Fibroblast of skin of left biceps (primary cell): ENCODE measurements at regions not wholly inside any gene's neighbourhood (a gene's known extent, or its start where the extent isn't known, plus 50 kb on each side); places are given as distances from the start of the nearest gene placed in this dataset.

ENCODE experiments used
- DNase-seq, 2 experiments: peaks; one replicate each; pipeline ENCODE4 v3.0.0-alpha.2; 2013; ENCODE audit warnings: low read depth in 2 of 2

DNA sequence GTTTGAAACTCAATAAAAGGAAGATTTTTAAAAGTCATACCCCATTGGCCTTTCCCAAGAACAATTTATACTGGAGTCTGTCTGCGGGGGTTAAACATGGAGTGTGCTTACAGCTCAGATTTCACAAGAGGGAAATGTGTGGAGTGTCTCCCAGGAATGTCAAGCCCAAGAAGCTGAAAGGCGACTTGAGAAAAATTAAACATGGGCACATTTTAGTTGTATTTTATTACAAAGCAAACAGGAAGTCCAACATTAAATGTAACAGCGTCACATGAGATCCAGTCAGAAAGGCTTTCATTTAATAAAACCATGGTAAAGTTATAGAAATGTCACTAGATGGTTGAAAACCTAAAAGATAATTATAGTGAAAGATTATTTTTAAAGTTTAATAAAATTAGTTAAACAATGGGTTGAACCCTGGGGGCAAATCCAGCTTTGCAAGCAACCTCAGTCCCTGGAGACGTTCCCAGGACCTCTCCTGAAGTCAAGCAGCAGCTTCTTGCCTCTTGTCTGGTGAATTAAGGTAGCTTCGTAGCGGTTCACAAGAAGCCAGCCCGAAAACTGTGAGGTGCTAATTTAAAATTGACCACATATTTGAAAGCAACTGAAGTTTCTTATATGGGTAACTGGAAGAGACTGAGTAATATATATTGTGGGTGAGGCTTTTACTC, 168.4 kb upstream of the EDNRA start:
- no peak for DNase-seq

GRCh38 chr4:147313108-147313507, 167.8 kb upstream of the EDNRA start:
- DNase-seq: no peak

GRCh38 chr4:147318586-147318985, 162.3 kb upstream of the EDNRA start:
- no peak for DNase-seq

DNA sequence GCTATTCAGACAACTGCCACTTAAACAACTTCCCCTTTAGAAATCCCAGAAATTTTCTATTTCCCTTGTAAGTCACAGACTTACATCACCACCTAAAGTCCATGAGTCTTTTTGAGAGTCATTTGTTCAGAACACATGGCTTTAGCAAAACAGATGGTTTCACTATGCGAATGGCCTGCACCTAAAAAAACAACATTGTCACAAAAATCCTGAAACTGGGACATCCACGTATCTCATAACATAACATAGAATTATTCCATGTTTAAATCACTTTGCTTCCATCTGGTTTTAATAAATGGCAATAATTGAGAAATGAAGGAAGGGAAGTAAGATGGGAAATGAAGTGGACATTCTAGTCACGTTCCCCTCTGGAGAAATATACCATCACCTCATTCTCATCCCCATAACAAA, 155.3 kb upstream of the EDNRA start:
- peak in 1 of 2 experiments; percentile 56 for DNase-seq

GRCh38 chr4:147326591-147326990, 154.3 kb upstream of the EDNRA start:
- DNase-seq: no peak

DNA sequence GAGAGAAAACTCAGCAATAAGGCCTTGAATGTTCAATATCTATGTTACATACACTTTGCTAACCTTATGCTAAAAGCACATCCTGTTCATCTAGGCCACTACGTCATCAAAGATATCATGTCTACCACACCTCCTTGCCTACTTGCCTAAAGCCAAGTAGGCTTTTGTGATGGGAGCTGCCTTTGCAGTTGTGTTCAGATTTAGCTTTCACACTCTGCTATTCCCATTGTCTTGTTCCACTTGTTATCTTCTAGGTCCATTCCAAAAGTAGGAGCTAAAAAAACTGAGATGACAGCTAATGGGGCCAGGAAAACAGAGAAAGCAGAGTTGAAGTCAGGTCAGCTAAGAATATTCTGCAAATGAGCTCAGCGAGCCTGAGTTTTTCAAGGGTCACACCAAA, 153.6 kb upstream of the EDNRA start:
- no peak for DNase-seq

DNA sequence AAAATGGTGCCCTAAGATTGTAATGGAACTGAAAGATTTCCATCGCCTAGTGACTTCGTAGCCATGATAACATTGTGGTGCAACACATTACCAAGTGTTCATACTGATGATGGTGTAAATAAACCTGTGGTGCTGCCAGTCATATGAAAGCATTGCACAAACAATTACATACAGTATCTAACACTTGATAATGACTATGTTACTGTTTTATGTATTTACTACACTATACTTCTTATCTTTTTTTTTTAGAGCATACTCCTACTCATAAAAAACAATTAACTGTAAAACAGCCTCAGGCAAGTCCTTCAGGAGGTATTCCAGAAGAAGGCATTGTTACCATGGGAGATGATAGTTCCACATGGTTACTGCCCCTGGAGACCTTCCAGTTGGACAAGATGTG, 152.7 kb upstream of the EDNRA start:
- DNase-seq: no peak

- DNase-seq: no peak
Observed at GRCh38 chr4:147328756-147329446, 152.0 kb upstream of the EDNRA start.

DNA sequence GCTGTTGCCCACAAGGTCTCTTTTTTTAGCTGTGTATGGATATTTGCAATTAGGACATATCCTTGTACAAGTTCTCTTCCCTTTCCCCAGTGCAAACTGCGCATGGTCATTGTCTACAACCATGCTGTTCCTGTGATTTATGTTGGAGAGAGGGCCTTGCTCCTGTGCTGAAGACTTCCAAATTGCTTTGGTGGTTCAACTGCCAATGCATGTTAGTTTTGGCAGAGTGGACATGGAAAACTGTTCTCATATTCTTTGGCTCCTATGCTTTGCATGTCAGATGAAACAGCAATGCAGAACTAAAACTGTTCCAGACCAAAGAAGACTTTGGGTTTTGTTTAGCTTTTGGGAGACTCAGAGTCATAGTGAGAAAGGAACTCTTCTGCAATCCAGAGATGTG, 148.8 kb upstream of the EDNRA start:
- no peak for DNase-seq

DNA sequence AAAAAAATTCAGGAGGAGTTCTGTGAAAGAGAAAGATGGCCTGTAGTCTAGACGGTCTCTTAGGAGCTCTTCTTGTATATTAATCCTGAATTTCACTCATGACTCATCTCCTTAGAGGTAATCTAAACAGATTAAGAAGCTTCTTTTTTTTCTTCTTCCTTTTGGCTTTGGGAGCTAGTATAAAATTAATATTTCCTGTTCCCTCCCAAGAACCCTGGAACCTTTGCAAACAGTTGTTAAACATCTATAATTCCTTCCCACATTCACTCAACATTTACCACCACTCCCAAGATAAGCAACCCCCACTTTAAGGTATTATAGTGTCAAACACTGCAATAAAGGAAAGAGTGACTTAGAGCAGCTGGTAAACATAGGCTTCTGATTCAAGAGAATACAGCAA, 146.4 kb upstream of the EDNRA start:
- no peak for DNase-seq

DNA sequence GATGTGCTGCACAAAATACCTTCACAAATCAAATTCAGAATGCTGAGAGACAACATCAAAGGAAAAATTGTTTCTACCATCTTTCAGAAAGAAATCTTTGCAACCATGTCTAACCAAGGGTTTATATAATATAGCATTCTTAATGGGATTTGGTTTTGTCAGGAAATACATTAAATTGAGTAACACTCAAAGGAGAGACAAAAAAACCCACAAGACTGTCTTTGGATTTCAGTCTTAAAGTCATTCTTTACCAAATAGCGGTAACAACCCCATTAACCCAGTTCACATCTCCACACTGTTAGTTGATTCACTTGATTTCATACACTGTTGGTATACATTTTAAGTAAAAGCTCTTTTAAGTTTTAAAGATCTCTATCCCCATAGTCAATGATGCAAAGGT, 145.7 kb upstream of the EDNRA start:
- DNase-seq: no peak

DNA sequence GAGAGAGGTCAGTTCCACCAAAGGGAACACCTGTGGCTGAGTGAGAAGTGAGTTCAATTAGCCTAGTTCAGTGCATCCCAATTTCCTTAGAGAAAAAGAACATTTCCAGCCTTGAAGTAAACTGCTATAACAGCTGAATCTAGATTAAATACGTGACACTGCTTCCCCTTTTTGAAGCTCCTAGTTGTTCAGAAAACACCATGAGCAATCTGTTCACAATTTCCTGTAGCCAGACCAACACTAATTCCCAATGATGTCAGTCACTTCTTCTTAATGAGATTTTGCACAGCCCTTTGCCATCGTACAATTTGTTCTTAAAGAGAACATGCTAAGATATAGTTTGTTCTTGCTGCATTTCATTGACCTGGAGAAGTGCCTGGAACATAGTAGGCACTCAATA, 144.6 kb upstream of the EDNRA start:
- no peak for DNase-seq

GRCh38 chr4:147339100-147339499, 141.8 kb upstream of the EDNRA start:
- peak in 1 of 2 experiments; percentile 64 for DNase-seq

GRCh38 chr4:147340111-147340510, 140.8 kb upstream of the EDNRA start:
- no peak for DNase-seq

GRCh38 chr4:147340591-147341120, 140.2 kb upstream of the EDNRA start:
- DNase-seq: no peak

- DNase-seq: no peak
Observed at GRCh38 chr4:147343692-147344091, 137.2 kb upstream of the EDNRA start.

DNA sequence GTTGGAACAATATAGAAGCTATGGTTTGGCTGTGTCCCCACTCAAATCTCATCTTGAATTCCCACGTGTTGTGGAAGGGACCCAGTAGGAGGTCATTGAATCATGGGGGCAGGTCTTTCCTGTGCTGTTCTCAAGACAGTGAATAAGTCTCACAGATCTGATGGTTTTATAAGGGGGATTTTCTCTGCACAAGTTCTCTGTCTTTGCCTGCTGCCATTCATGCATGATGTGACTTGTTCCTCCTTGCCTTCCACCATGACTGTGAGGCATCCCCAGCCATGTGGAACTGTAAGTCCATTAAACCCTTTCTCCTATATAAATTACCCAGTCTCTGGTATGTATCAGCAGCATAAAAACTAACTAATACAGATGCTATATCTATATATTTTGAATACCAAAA, 135.2 kb upstream of the EDNRA start:
- no peak for DNase-seq

GRCh38 chr4:147347217-147347616, 133.7 kb upstream of the EDNRA start:
- DNase-seq: no peak

DNA sequence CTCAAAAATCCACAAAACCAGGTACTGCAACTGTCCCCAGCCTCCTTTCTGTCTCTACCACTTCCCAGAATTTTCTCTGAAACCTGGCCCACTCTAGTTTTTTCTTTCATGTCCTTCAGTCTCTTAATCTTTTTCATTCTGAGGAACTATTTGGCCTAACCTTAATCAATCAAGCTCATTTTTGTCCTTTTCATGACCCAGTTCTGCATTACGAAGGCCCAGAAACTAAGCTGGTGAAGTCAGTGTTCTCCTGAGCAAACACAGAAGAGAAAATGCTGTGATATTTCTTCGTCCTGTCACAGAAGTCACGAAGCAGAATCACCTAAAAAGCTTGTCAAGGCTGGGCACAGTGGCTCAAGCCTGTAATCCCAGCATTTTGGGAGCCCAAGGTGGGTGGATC, 131.7 kb upstream of the EDNRA start:
- no peak for DNase-seq

DNA sequence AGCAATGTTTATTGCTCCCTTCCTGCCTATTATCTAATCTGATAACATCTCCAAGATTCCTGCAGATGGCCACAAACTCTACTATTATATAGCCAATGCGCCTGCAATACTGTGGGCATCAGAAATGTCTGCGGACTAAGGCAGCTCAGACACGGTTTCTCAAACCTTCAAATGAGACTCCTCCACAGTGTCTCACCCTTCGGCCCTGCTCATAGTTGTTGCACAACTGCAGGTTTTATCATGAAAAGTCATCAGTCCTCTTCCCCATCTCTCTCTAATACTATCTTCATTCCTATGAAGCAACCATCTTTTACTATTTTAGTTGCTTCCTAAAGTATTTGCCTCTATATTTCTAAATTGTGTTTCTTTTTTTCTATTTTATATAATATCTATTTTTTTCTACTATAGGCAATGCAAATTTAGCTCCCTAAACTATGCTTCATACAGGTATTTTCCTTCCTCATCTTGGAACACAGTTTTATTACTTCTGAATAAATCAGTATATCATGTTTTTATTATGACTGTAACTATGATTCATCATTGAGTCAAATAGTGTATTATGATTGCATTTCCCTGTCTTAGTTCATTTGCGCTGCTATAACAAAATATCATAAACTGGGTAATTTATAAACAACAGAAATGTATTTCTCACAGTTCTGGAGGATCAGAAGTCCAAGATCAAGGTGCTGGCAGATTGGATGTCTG, 129.7 kb upstream of the EDNRA start:
- no peak for DNase-seq

DNA sequence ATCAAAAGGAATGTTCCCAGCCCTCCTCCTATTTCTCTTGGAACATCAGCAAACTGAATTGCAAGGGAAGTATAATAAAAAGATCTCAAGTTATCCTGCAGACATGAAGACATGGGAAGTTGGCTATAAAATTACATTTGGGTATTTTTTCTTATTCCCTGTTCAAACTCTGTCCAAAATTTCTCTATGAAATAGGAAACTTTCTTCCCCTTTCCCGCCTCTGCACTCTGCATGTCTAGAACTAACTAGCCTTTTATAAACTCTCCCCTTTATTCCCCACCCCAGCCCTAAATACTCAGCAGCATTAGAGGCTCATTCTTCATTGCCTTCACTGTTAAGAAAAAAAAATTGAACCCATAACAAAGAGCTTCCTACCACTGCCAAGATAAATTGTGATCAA, 126.7 kb upstream of the EDNRA start:
- no peak for DNase-seq

DNA sequence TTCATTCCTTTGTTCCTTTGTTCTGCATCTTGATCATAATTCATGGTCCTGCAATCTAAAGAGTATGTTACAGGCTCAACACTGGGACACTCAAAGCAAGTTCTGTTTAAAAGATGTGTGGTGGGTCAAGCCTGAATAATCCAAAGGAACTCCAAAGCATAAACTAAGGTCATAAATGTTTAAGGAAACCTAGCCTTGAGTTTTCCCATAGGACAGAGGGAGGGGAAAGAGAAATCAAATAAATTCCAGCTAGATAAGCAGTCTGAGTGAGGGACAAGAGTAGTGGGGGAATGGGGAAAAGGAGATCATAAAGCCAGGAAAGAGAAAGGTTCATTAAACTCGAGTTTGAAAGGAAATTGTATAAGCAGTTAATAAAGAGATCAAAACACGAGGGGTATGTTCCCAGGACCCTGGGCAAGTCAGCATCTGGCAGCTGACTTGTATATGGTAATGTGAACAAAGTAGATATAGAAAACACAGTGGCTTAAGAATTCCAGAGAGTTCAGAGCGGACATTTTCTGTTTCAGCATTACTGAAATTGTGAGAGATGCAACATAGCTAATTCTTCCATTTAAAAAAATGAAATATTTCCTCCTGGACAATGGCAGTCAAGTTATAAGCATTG, 125.8 kb upstream of the EDNRA start:
- DNase-seq: no peak
